Smooth muscle cell (in vitro differentiated cells): ENCODE measurements at regions not wholly inside any gene's neighbourhood (a gene's known extent, or its start where the extent isn't known, plus 50 kb on each side); places are given as distances from the start of the nearest gene placed in this dataset.

Source experiments
- DNase-seq: peaks from one replicate; lab custom pipeline; 2025; ENCODE audit not compliant: unreplicated experiment; lab: John Stamatoyannopoulos, UW
- H2AFZ ChIP-seq: fragments of 200-600 bp; sonication (generic); 2 replicates; pipeline ENCODE4 v1.6.0; 2016; ENCODE audit warnings: antibody characterized with exemption, low read depth, mild to moderate bottlenecking
- H3F3A ChIP-seq: fragments of 200-600 bp; sonication (generic); 2 replicates; pipeline ENCODE4 v1.6.0; 2017; ENCODE audit warnings: antibody characterized with exemption, low read depth
- H3K27ac ChIP-seq: fragments of 200-600 bp; sonication (generic); 2 replicates; pipeline ENCODE4 v1.5.1; 2016; ENCODE audit warnings: low read depth, mild to moderate bottlenecking
- H3K27me3 ChIP-seq: fragments of 200-600 bp; sonication (generic); 2 replicates; pipeline ENCODE4 v1.6.1; 2016; ENCODE audit warnings: low read depth, mild to moderate bottlenecking
- H3K36me3 ChIP-seq: fragments of 200-600 bp; sonication (generic); 2 replicates; pipeline ENCODE4 v1.5.1; 2016; ENCODE audit warnings: low read depth
- H3K4me1 ChIP-seq: fragments of 200-600 bp; sonication (generic); 2 replicates; pipeline ENCODE4 v1.5.1; 2016; ENCODE audit warnings: low read depth
- H3K4me2 ChIP-seq: fragments of 200-600 bp; sonication (generic); 2 replicates; pipeline ENCODE4 v1.6.0; 2016; ENCODE audit warnings: mild to moderate bottlenecking
- H3K4me3 ChIP-seq: fragments of 200-600 bp; sonication (generic); 2 replicates; pipeline ENCODE4 v1.5.1; 2016; ENCODE audit warnings: mild to moderate bottlenecking
- H3K79me2 ChIP-seq: fragments of 200-600 bp; sonication (generic); 2 replicates; pipeline ENCODE4 v1.6.0; 2016; ENCODE audit warnings: low read depth, mild to moderate bottlenecking
- H3K9ac ChIP-seq: fragments of 200-600 bp; sonication (generic); 2 replicates; pipeline ENCODE4 v1.6.0; 2016; ENCODE audit warnings: low read depth
- H3K9me3 ChIP-seq: fragments of 200-600 bp; sonication (generic); replicated peaks from 2 replicates; pipeline ENCODE4 v1.5.1; 2016; ENCODE audit warnings: low read depth
- H4K20me1 ChIP-seq: fragments of 200-600 bp; sonication (generic); 2 replicates; pipeline ENCODE4 v1.6.0; 2016; ENCODE audit warnings: low read depth
- CTCF ChIP-seq: fragments of 200-600 bp; sonication (generic); IDR thresholded peaks from 2 replicates; pipeline ENCODE4 v1.5.1; 2017; ENCODE audit warnings: borderline replicate concordance, mild to moderate bottlenecking, antibody characterized with exemption; ENCODE audit not compliant: insufficient read depth, poor library complexity, severe bottlenecking
- WGBS: methylation state at CpG from one replicate; pipeline ENCODE4 v1.1.7; 2016; ENCODE audit warnings: low lambda C conversion rate; 5-methylcytosine and 5-hydroxymethylcytosine counted together

- H4K20me1 ChIP-seq: no peaks in the 10 kb centered on the region
- H2AFZ ChIP-seq: no peak overlapping the region
- H3K4me1 ChIP-seq: peaks cover 1% of the 10 kb centered on the region
- H3K9ac ChIP-seq: no peak overlapping the region
- H3K4me3 ChIP-seq: no peak overlapping the region
- no peak for TF ChIP-seq CTCF
- no peaks in the 10 kb centered on the region for H3K9me3 ChIP-seq
- no peaks in the 10 kb centered on the region for H3F3A ChIP-seq
- H3K36me3 ChIP-seq: no peaks in the 10 kb centered on the region
- H3K4me2 ChIP-seq: no peak overlapping the region
- no peaks in the 10 kb centered on the region for H3K27me3 ChIP-seq
- H3K27ac ChIP-seq: no peak overlapping the region
- DNase-seq: no peak
- no peaks in the 10 kb centered on the region for H3K79me2 ChIP-seq
These were observed 691.9 kb upstream of the SOX9 start for GRCh38 chr17:71428897-71429296.

- Histone ChIP-seq H2AFZ (no peak overlapping the region), H3K27me3 (no peaks in the 10 kb centered on the region), H3K4me1 (no peaks in the 10 kb centered on the region), H3K4me2 (no peak overlapping the region), H3F3A (no peaks in the 10 kb centered on the region), H4K20me1 (no peaks in the 10 kb centered on the region), H3K36me3 (no peaks in the 10 kb centered on the region), H3K9ac (no peak overlapping the region), H3K79me2 (no peaks in the 10 kb centered on the region), H3K27ac (no peak overlapping the region), H3K9me3 (no peaks in the 10 kb centered on the region), H3K4me3 (no peak overlapping the region)
- no peak for DNase-seq
- TF ChIP-seq CTCF: no peak
- 83% methylated on average over 5 of the region's 5 CpGs for WGBS
These were observed 690.5 kb upstream of the SOX9 start for GRCh38 chr17:71430281-71430680.

GRCh38 chr17:71431146-71431545 is 689.7 kb upstream of the SOX9 start:
- H3K4me2 ChIP-seq: no peak overlapping the region
- no peak for TF ChIP-seq CTCF
- WGBS: 93% methylated on average over 2 of the region's 2 CpGs

GRCh38 chr17:71432378-71433315 is 688.2 kb upstream of the SOX9 start:
- H3K4me3 ChIP-seq: no peak overlapping the region
- H3K36me3 ChIP-seq: no peaks in the 10 kb centered on the region
- H3K27ac ChIP-seq: no peak overlapping the region
- H3K27me3 ChIP-seq: no peaks in the 10 kb centered on the region
- H3K9ac ChIP-seq: no peak overlapping the region
- no peak for TF ChIP-seq CTCF
- H3K9me3 ChIP-seq: no peaks in the 10 kb centered on the region
- H3K4me2 ChIP-seq: no peak overlapping the region
- DNase-seq: no peak
- no peaks in the 10 kb centered on the region for H4K20me1 ChIP-seq
- H2AFZ ChIP-seq: no peak overlapping the region
- 77% methylated on average over 2 of the region's 2 CpGs for WGBS
- H3K79me2 ChIP-seq: no peaks in the 10 kb centered on the region
- H3F3A ChIP-seq: peaks cover 2% of the 10 kb centered on the region
- no peaks in the 10 kb centered on the region for H3K4me1 ChIP-seq

More at GRCh38 chr17:71431146-71431545, 689.7 kb upstream of the SOX9 start:
- DNase-seq: no peak
- Histone ChIP-seq H3F3A (no peaks in the 10 kb centered on the region), H3K4me3 (no peak overlapping the region), H3K27ac (no peak overlapping the region), H3K4me1 (no peaks in the 10 kb centered on the region), H3K79me2 (no peaks in the 10 kb centered on the region), H3K9ac (no peak overlapping the region), H3K9me3 (no peaks in the 10 kb centered on the region), H4K20me1 (no peaks in the 10 kb centered on the region), H3K36me3 (no peaks in the 10 kb centered on the region), H2AFZ (peak overlapping the region; percentile 16), H3K27me3 (no peaks in the 10 kb centered on the region)
